ENCODE measurements at regions not wholly inside any gene's neighbourhood (a gene's known extent, or its start where the extent isn't known, plus 50 kb on each side); places are given as distances from the start of the nearest gene placed in this dataset.
A peak's percentile ranks its signal among the peaks of the same experiment; 100 is the strongest.

- ATAC-seq (ENCODE audit: insufficient read depth, low FRiP score) (no peak), DNase-seq (peak; percentile 22 to 31 (median 23))
- Histone ChIP-seq H3K4me1 (ENCODE audit: control insufficient read depth in 5 of 5, insufficient read depth in 5 of 5, low read length in 5 of 5) (peaks cover 0 to 4% (median 4%) of the 10 kb centered on the region in 5 donors), H3K27me3 (ENCODE audit: control insufficient read depth in 3 of 3, insufficient read depth in 3 of 3, low read length in 2 of 3) (no peaks in the 10 kb centered on the region), H3K9ac (ENCODE audit: insufficient read depth in 1 of 2, low read length in 2 of 2) (no peak overlapping the region), H3K36me3 (ENCODE audit: control insufficient read depth in 4 of 4, insufficient read depth in 4 of 4, low read length in 4 of 4) (no peaks in the 10 kb centered on the region), H3K9me3 (ENCODE audit: control insufficient read depth in 4 of 4, insufficient read depth in 3 of 4, low read length in 3 of 4) (no peaks in the 10 kb centered on the region), H3K4me3 (no peak overlapping the region), H3K27ac (ENCODE audit: low read depth in 1 of 2, low read length in 1 of 2) (no peak overlapping the region)
- TF ChIP-seq CTCF (IDR thresholded peaks at IDR 0.05; ENCODE audit: control extremely low read depth, extremely low read depth), result no peak
- 67 to 82% methylated on average over 6 of the region's 6 CpGs for WGBS, 2 donors
These were observed 427.7 kb downstream of the FUT8 start for GRCh38 chr14:65840118-65840751.

GRCh38 chr14:65840786-65841185 is 428.3 kb downstream of the FUT8 start:
- no peak for TF ChIP-seq CTCF (IDR thresholded peaks at IDR 0.05; ENCODE audit: control extremely low read depth, extremely low read depth)
- Histone ChIP-seq H3K27ac (ENCODE audit: low read depth in 1 of 2, low read length in 1 of 2) (no peak overlapping the region), H3K9ac (ENCODE audit: insufficient read depth in 1 of 2, low read length in 2 of 2) (no peak overlapping the region), H3K9me3 (ENCODE audit: control insufficient read depth in 4 of 4, insufficient read depth in 3 of 4, low read length in 3 of 4) (no peaks in the 10 kb centered on the region), H3K4me1 (ENCODE audit: control insufficient read depth in 5 of 5, insufficient read depth in 5 of 5, low read length in 5 of 5) (peaks cover 0 to 4% (median 4%) of the 10 kb centered on the region in 5 donors), H3K4me3 (no peak overlapping the region), H3K27me3 (ENCODE audit: control insufficient read depth in 3 of 3, insufficient read depth in 3 of 3, low read length in 2 of 3) (no peaks in the 10 kb centered on the region), H3K36me3 (ENCODE audit: control insufficient read depth in 4 of 4, insufficient read depth in 4 of 4, low read length in 4 of 4) (no peaks in the 10 kb centered on the region)
- ATAC-seq (ENCODE audit: insufficient read depth, low FRiP score), result no peak
- DNase-seq, result no peak
- 85 to 88% methylated on average over 1 of the region's 1 CpG for WGBS, 2 donors

GRCh38 chr14:65846196-65846868 is 433.8 kb downstream of the FUT8 start:
- Histone ChIP-seq H3K27me3 (ENCODE audit: control insufficient read depth in 3 of 3, insufficient read depth in 3 of 3, low read length in 2 of 3) (no peaks in the 10 kb centered on the region), H3K4me1 (ENCODE audit: control insufficient read depth in 5 of 5, insufficient read depth in 5 of 5, low read length in 5 of 5) (no peaks in the 10 kb centered on the region), H3K9ac (ENCODE audit: insufficient read depth in 1 of 2, low read length in 2 of 2) (no peak overlapping the region), H3K4me3 (no peak overlapping the region), H3K27ac (ENCODE audit: low read depth in 1 of 2, low read length in 1 of 2) (no peak overlapping the region), H3K36me3 (ENCODE audit: control insufficient read depth in 4 of 4, insufficient read depth in 4 of 4, low read length in 4 of 4) (no peaks in the 10 kb centered on the region), H3K9me3 (ENCODE audit: control insufficient read depth in 4 of 4, insufficient read depth in 3 of 4, low read length in 3 of 4) (no peaks in the 10 kb centered on the region)
- WGBS, 2 donors, result 65 to 84% methylated on average over 2 of the region's 2 CpGs
- TF ChIP-seq CTCF (IDR thresholded peaks at IDR 0.05; ENCODE audit: control extremely low read depth, extremely low read depth), result no peak
- ATAC-seq (ENCODE audit: insufficient read depth, low FRiP score) (no peak), DNase-seq (no peak)
